ENCODE measurements at regions not wholly inside any gene's neighbourhood (a gene's known extent, or its start where the extent isn't known, plus 50 kb on each side); places are given as distances from the start of the nearest gene placed in this dataset.

DNA sequence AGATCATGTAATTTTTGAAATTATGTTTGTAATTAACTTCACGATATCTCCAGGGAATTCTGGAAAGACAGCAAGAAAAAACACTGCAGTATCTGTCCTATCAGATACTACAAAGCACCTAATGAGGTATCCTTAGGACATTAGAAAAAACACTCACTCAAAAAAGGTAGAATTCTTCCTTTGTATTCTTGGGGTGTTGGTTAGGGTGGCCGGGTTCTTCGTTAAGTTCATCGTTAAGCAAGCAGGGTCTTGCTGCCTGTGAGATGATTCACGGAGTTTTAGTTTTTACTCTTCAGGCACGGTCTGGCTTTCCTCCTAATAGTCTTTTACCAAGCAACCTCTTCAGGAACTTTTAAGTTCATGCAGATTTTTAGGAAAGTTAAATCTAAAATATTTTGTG lies 91.4 kb upstream of the IRX4 start:
- no peaks in the 10 kb centered on the region for H3K9me3 Mint-ChIP-seq

GRCh38 chr5:1973391-1974013 lies 90.8 kb upstream of the IRX4 start:
- peaks cover 24% of the 10 kb centered on the region for H3K27me3 Mint-ChIP-seq
- H3K4me1 Mint-ChIP-seq = no peaks in the 10 kb centered on the region
- DNase-seq = no peak
- H3K4me3 Mint-ChIP-seq = no peak overlapping the region
- no peaks in the 10 kb centered on the region for H3K9me3 Mint-ChIP-seq
- no peaks in the 10 kb centered on the region for H3K36me3 Mint-ChIP-seq
- H3K27ac Mint-ChIP-seq = no peak overlapping the region

More for the DNA sequence above, 91.4 kb upstream of the IRX4 start:
- no peak overlapping the region for H3K27ac Mint-ChIP-seq
- H3K27me3 Mint-ChIP-seq = peaks cover 30% of the 10 kb centered on the region
- H3K4me3 Mint-ChIP-seq = no peak overlapping the region
- no peak for DNase-seq
- no peaks in the 10 kb centered on the region for H3K36me3 Mint-ChIP-seq
- no peaks in the 10 kb centered on the region for H3K4me1 Mint-ChIP-seq

- peaks cover 22% of the 10 kb centered on the region for H3K27me3 Mint-ChIP-seq
- no peak overlapping the region for H3K4me3 Mint-ChIP-seq
- no peak for DNase-seq
- H3K4me1 Mint-ChIP-seq = no peaks in the 10 kb centered on the region
- no peak overlapping the region for H3K27ac Mint-ChIP-seq
- no peaks in the 10 kb centered on the region for H3K36me3 Mint-ChIP-seq
- no peaks in the 10 kb centered on the region for H3K9me3 Mint-ChIP-seq
These were observed 89.2 kb upstream of the IRX4 start for GRCh38 chr5:1971944-1972343.

DNA sequence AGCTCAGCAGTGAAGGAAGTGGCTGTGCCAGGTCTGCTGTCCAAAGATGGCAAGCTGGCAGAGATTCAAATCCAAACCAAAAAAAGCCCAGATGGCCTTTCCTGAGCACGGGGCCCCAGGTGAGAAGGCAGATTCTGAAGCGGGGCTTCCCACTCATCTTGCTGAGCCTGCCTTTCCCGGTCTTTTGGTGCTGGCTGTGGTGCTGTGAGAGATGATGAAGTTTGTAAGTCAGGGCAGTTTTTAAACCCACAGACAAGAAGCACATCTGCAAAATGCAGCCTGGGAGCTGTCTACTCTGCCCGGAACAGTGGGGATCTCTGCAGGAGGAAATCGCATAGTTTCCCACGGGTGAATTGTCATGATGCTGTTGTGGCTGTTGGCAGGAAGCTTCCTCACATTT lies 85.0 kb upstream of the IRX4 start:
- no peak for DNase-seq
- Mint-ChIP-seq H3K27me3 (peaks cover 25% of the 10 kb centered on the region), H3K4me1 (no peaks in the 10 kb centered on the region)

GRCh38 chr5:1966461-1966860 lies 83.7 kb upstream of the IRX4 start:
- DNase-seq = no peak
- Mint-ChIP-seq H3K4me3 (no peak overlapping the region), H3K27ac (no peak overlapping the region), H3K36me3 (no peaks in the 10 kb centered on the region), H3K4me1 (no peaks in the 10 kb centered on the region), H3K9me3 (no peaks in the 10 kb centered on the region), H3K27me3 (peaks cover 27% of the 10 kb centered on the region)

More for the DNA sequence above, 85.0 kb upstream of the IRX4 start:
- H3K36me3 Mint-ChIP-seq = no peaks in the 10 kb centered on the region
- H3K9me3 Mint-ChIP-seq = no peaks in the 10 kb centered on the region
- no peak overlapping the region for H3K27ac Mint-ChIP-seq
- no peak overlapping the region for H3K4me3 Mint-ChIP-seq

- no peaks in the 10 kb centered on the region for H3K36me3 Mint-ChIP-seq
- no peaks in the 10 kb centered on the region for H3K4me1 Mint-ChIP-seq
- DNase-seq = no peak
- H3K9me3 Mint-ChIP-seq = no peaks in the 10 kb centered on the region
- H3K27me3 Mint-ChIP-seq = peaks cover 27% of the 10 kb centered on the region
- H3K4me3 Mint-ChIP-seq = no peak overlapping the region
- H3K27ac Mint-ChIP-seq = no peak overlapping the region
These were observed 83.2 kb upstream of the IRX4 start for GRCh38 chr5:1965925-1966324.

- no peaks in the 10 kb centered on the region for H3K9me3 Mint-ChIP-seq
- DNase-seq = no peak
- H3K4me3 Mint-ChIP-seq = no peak overlapping the region
- H3K27ac Mint-ChIP-seq = no peak overlapping the region
- H3K4me1 Mint-ChIP-seq = no peaks in the 10 kb centered on the region
- H3K27me3 Mint-ChIP-seq = peaks cover 27% of the 10 kb centered on the region
- no peaks in the 10 kb centered on the region for H3K36me3 Mint-ChIP-seq
These were observed 81.3 kb upstream of the IRX4 start for GRCh38 chr5:1963941-1964451.

DNA sequence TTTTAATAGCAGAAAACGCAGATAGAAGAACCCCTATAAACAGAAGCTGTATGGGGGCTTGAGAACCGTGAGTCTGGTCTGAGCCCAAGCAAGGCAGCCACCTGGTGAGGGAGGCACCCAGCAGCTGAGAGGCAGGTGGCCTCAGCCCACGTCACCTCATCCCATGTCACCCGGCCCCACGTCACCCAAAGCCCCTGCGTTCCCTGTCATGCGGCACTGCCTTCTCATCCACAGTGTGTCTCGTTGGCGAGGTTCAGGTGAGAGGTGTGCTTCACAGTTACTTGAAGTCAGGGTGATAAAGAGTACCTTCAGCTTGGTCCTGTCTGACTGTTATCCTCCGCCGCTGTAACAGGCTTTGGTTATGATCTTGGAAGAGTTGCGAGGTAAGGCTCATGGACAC lies 80.6 kb upstream of the IRX4 start:
- no peak for DNase-seq

DNA sequence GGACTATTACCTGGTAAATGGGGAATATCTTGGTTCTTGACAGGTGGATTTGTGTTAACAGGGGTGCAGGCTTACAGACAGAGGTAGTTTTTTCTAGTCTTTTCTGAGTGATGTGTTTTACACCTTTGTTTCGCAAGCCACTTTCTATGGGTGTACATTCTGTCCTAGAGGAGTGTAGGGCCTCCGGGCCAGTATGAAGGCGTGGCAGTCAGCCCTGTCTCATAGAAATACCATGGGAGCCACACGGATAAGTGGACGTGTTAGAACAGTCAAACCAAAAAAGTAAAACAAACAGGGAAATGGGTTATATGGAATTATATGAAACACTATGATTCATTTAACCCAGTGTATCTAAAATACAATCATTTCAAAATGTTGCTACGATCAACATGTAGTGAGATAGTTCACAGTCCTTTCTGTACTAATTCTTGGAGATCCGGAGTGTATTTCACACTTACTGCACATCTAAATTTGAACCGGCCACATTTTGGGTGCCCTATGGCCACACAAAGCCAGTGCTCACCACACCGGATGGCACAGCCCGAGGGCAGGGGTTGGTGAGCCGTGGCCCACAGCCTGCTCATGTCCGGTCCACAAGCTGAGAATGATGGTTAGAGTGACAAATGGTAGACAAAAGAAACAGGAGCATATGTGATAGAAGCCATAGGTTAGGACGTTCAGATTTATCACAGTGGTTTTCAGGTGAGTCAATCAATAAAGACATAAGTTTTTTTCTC lies 80.1 kb upstream of the IRX4 start:
- Mint-ChIP-seq H3K4me3 (no peak overlapping the region), H3K36me3 (no peaks in the 10 kb centered on the region), H3K27ac (no peak overlapping the region), H3K4me1 (no peaks in the 10 kb centered on the region), H3K27me3 (peaks cover 27% of the 10 kb centered on the region), H3K9me3 (no peaks in the 10 kb centered on the region)
- no peak for DNase-seq

More for the DNA sequence above, 80.6 kb upstream of the IRX4 start:
- peaks cover 27% of the 10 kb centered on the region for H3K27me3 Mint-ChIP-seq
- H3K27ac Mint-ChIP-seq = no peak overlapping the region
- no peaks in the 10 kb centered on the region for H3K36me3 Mint-ChIP-seq
- H3K4me3 Mint-ChIP-seq = no peak overlapping the region
- H3K4me1 Mint-ChIP-seq = no peaks in the 10 kb centered on the region
- H3K9me3 Mint-ChIP-seq = no peaks in the 10 kb centered on the region

DNA sequence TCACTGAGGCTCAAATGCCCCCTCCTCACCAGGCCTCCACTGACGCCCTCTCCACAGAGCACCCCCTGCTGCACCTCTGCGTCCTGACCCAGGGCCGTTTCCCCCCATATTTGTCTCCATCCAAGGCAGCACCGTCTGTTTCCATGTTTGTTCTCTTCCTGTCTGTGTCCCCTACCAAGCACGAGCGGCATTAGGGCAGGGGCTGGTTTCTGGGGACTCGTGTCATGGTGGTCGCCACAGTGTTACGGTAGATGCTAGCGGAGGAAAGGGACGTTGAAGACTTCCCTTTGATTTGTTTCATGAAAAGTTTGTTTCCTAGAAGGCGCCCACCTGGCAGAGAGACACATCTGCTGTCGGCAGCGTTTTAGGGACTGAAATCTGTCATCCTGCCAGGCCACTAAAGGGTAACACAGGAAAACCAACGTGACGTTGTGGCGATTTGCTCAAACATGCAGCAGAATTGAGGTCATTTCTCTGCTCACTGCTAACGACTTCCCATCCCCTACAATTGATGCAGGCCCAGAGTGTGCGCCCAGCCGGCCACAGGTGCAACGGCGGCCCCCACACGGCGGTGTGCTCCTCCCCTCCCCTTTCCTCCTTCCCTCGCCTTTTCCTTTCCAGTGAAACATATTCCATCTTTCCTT lies 79.3 kb upstream of the IRX4 start:
- no peak for DNase-seq
- no peaks in the 10 kb centered on the region for H3K9me3 Mint-ChIP-seq

GRCh38 chr5:1961304-1961946 lies 78.7 kb upstream of the IRX4 start:
- Mint-ChIP-seq H3K4me1 (no peaks in the 10 kb centered on the region), H3K36me3 (no peaks in the 10 kb centered on the region), H3K27me3 (peaks cover 27% of the 10 kb centered on the region), H3K9me3 (no peaks in the 10 kb centered on the region), H3K27ac (no peak overlapping the region), H3K4me3 (no peak overlapping the region)
- no peak for DNase-seq

More for the DNA sequence above, 79.3 kb upstream of the IRX4 start:
- Mint-ChIP-seq H3K4me3 (no peak overlapping the region), H3K27ac (no peak overlapping the region), H3K27me3 (peaks cover 27% of the 10 kb centered on the region), H3K36me3 (no peaks in the 10 kb centered on the region), H3K4me1 (no peaks in the 10 kb centered on the region)

GRCh38 chr5:1960595-1961303 lies 78.0 kb upstream of the IRX4 start:
- DNase-seq = no peak
- Mint-ChIP-seq H3K27ac (no peak overlapping the region), H3K27me3 (peaks cover 25% of the 10 kb centered on the region), H3K9me3 (no peaks in the 10 kb centered on the region), H3K4me1 (no peaks in the 10 kb centered on the region), H3K36me3 (no peaks in the 10 kb centered on the region), H3K4me3 (no peak overlapping the region)

DNA sequence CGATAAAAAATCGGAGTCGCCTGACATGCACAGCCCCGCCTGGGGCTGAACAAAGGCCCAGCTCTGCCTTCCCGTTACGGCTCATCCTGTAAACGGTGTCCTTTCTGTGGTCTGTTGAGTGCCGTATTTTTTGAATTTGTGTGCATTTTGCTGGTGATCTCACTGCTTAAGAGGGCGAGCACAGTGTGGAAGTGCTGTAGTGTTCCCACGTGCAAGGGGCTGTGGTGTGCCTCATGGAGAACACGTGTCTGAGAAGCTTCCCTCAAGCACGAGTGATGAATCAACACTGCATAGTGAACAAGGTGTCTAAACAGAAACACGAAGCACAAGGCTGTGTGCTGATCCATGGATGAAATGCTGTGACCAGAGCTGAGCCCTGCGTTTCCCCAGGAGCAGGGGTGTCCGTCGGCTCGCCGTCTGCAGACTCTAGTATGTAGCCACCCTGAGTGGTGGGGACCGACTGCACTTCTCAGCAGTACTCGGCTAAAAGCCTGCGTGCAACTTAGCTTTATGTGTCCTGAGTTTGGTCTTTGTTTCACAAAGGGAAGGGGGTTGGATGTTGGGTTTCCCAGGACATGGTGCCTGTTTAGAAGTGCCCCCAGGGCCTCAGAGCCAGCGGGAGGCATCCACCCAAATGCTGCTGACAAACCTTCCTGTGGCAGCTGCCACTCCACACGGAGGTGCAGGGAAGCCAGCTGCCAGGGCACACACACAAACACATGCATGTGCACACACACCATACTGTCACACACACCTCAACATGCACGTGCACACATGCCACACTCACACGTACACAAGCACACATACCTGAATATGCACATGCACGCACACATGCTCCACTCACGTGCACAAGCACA lies 77.2 kb upstream of the IRX4 start:
- H3K4me3 Mint-ChIP-seq = no peak overlapping the region
- H3K36me3 Mint-ChIP-seq = no peaks in the 10 kb centered on the region
- H3K27me3 Mint-ChIP-seq = peaks cover 19% of the 10 kb centered on the region
- H3K4me1 Mint-ChIP-seq = no peaks in the 10 kb centered on the region
- no peak for DNase-seq
- no peaks in the 10 kb centered on the region for H3K9me3 Mint-ChIP-seq
- H3K27ac Mint-ChIP-seq = no peak overlapping the region

DNA sequence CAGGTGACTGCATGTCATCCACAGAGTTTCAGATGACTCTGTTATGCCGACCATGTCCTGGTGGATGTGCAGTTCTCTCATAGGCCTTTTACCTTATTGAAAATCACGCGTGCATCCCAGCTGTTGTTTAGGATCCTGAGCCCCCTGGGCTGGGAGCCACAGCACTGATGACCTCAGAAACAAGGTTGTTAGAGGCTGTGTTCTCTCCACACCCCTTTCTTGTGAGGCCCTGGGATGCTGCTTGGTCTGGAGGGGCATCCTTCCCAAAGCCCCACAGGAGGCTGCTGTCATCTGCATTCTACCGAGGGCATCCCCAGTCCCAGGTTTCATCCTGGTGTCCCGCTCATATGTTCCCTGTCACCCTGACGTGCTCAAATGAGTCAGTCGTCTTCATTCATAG lies 76.5 kb upstream of the IRX4 start:
- Mint-ChIP-seq H3K9me3 (no peaks in the 10 kb centered on the region), H3K27ac (no peak overlapping the region), H3K4me3 (no peak overlapping the region), H3K4me1 (no peaks in the 10 kb centered on the region), H3K36me3 (no peaks in the 10 kb centered on the region), H3K27me3 (peaks cover 19% of the 10 kb centered on the region)
- DNase-seq = no peak

All from activated naive CD8-positive, alpha-beta T cell treated with anti-CD3 and anti-CD28 coated beads for 36 hours (primary cell).